ENCODE measurements at regions not wholly inside any gene's neighbourhood (a gene's known extent, or its start where the extent isn't known, plus 50 kb on each side); places are given as distances from the start of the nearest gene placed in this dataset.
"Not testable (repeated sequence)": the region's sequence is repeated elsewhere in the genome, so short reads cannot be mapped to it uniquely, and the experiment has no call there.

- no peak for DNase-seq
These were observed 88.5 kb upstream of the CXorf66 start for GRCh38 chrX:140053846-140054245.

GRCh38 chrX:140050906-140051305, 85.6 kb upstream of the CXorf66 start:
- DNase-seq = no peak

GRCh38 chrX:140040386-140040785, 75.1 kb upstream of the CXorf66 start:
- DNase-seq = no peak

- DNase-seq = no peak
These were observed 73.5 kb upstream of the CXorf66 start for GRCh38 chrX:140038842-140039241.

- DNase-seq = peak; percentile 11
These were observed 69.6 kb upstream of the CXorf66 start for GRCh38 chrX:140034916-140035315.

GRCh38 chrX:140022482-140022881, 57.2 kb upstream of the CXorf66 start:
- DNase-seq = no peak

- not testable (repeated sequence) for DNase-seq
These were observed 53.8 kb upstream of the CXorf66 start for GRCh38 chrX:140019134-140019533.

Measured in activated CD4-positive, alpha-beta T cell treated with anti-CD3 and anti-CD28 coated beads, Interleukin-2, Interleukin-6, amounts not matched to agents 100 ng/mL and 50 ng/mL, durations not matched to agents 16 hours and 8 hours (primary cell).